Glutamatergic neuron (in vitro differentiated cells): ENCODE measurements at regions not wholly inside any gene's neighbourhood (a gene's known extent, or its start where the extent isn't known, plus 50 kb on each side); places are given as distances from the start of the nearest gene placed in this dataset.

Experiments
- DNase-seq: peaks from one replicate; pipeline ENCODE4 v3.0.0; 2022
- H3K27ac Mint-ChIP-seq: one replicate; pipeline ENCODE4 v1.8.0; 2020; ENCODE audit warnings: mild to moderate bottlenecking, mixed read lengths, inconsistent platforms; ENCODE audit not compliant: unreplicated experiment
- H3K27me3 Mint-ChIP-seq: one replicate; pipeline ENCODE4 v1.8.0; 2020; ENCODE audit warnings: mild to moderate bottlenecking, moderate library complexity, mixed read lengths, inconsistent platforms; ENCODE audit not compliant: unreplicated experiment
- H3K36me3 Mint-ChIP-seq: one replicate; pipeline ENCODE4 v1.8.0; 2020; ENCODE audit warnings: mild to moderate bottlenecking, mixed read lengths, inconsistent platforms; ENCODE audit not compliant: unreplicated experiment
- H3K4me1 Mint-ChIP-seq: one replicate; pipeline ENCODE4 v1.8.0; 2020; ENCODE audit warnings: mild to moderate bottlenecking, low read depth, mixed read lengths, inconsistent platforms; ENCODE audit not compliant: unreplicated experiment
- H3K4me3 Mint-ChIP-seq: one replicate; pipeline ENCODE4 v1.8.0; 2020; ENCODE audit warnings: mild to moderate bottlenecking, mixed read lengths, inconsistent platforms; ENCODE audit not compliant: unreplicated experiment
- H3K9me3 Mint-ChIP-seq: one replicate; pipeline ENCODE4 v1.8.0; 2020; ENCODE audit warnings: mild to moderate bottlenecking, moderate library complexity, mixed read lengths, inconsistent platforms; ENCODE audit not compliant: unreplicated experiment
- TF ChIP-seq, protein P1 (sequence below): fragments of 200-600 bp; sonication (generic); IDR thresholded peaks from one replicate; pipeline ENCODE4 v1.5.0; 2021; ENCODE audit not compliant: partially characterized antibody, unreplicated experiment

DNA sequence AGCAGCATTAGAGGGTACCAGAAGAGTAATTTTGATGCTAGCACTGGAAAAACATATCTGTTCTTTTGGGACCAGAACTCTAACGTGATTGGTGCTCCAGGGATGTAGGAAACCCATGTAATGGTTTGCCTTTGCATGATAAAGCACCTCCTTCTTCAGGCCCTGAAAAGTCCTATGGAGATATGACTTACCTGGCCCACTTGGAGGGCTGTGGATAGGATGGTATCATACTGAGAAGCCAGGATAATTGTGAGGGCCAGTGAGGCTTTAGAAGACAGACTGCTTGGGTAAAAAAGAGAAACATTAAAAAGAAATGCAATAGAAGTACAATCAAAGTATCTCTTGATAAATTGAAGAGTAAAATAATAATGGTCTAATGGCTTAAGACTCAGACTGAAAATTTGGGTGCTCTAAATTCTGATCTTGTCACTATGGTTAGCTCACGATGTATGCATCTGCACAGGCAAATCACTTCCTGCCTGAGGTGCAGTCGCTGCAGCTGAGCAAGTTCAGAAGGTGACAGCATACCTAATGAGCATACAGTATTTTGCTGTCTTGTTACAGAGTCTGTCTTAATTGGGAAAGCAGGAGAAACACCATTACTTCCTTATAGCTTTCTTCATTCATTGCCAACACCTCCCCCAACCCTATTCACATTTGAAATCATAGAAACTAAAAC lies 371.5 kb downstream of the NUP35 start:
- H3K9me3 Mint-ChIP-seq = no peaks in the 10 kb centered on the region
- TF ChIP-seq, protein P1, sequence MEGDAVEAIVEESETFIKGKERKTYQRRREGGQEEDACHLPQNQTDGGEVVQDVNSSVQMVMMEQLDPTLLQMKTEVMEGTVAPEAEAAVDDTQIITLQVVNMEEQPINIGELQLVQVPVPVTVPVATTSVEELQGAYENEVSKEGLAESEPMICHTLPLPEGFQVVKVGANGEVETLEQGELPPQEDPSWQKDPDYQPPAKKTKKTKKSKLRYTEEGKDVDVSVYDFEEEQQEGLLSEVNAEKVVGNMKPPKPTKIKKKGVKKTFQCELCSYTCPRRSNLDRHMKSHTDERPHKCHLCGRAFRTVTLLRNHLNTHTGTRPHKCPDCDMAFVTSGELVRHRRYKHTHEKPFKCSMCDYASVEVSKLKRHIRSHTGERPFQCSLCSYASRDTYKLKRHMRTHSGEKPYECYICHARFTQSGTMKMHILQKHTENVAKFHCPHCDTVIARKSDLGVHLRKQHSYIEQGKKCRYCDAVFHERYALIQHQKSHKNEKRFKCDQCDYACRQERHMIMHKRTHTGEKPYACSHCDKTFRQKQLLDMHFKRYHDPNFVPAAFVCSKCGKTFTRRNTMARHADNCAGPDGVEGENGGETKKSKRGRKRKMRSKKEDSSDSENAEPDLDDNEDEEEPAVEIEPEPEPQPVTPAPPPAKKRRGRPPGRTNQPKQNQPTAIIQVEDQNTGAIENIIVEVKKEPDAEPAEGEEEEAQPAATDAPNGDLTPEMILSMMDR = no peak
- no peaks in the 10 kb centered on the region for H3K27me3 Mint-ChIP-seq
- no peaks in the 10 kb centered on the region for H3K36me3 Mint-ChIP-seq
- no peak overlapping the region for H3K27ac Mint-ChIP-seq
- no peaks in the 10 kb centered on the region for H3K4me1 Mint-ChIP-seq
- no peak overlapping the region for H3K4me3 Mint-ChIP-seq
- DNase-seq = no peak

DNA sequence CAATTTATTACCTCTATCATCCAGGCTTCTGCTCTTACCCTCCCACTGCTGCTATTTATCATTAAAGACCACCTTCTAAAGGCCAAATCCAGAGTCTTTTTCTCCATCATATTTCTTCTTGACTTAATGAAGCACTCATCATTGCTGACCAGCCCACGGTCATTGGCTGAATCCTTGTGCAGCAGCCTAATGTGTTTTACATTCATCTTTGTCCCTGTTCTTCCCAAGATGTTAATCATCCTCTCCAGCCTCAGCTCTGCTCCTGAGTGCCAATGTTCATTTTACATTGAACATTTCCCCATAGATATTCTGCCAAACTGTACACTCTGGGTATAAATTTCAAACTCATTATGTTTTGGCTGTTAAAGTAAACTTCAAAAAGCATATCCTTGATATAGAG lies 373.6 kb downstream of the NUP35 start:
- TF ChIP-seq, protein P1 = no peak
- H3K27ac Mint-ChIP-seq = no peak overlapping the region
- no peaks in the 10 kb centered on the region for H3K4me1 Mint-ChIP-seq
- H3K9me3 Mint-ChIP-seq = no peaks in the 10 kb centered on the region
- H3K36me3 Mint-ChIP-seq = no peaks in the 10 kb centered on the region
- no peak for DNase-seq
- H3K4me3 Mint-ChIP-seq = no peak overlapping the region
- H3K27me3 Mint-ChIP-seq = peaks cover 1% of the 10 kb centered on the region

GRCh38 chr2:183505911-183506310 lies 381.7 kb downstream of the NUP35 start:
- Mint-ChIP-seq H3K4me1 (no peaks in the 10 kb centered on the region), H3K36me3 (peaks cover 10% of the 10 kb centered on the region), H3K9me3 (peaks cover 2% of the 10 kb centered on the region), H3K27me3 (peaks cover 1% of the 10 kb centered on the region), H3K4me3 (no peak overlapping the region), H3K27ac (no peak overlapping the region)
- TF ChIP-seq, protein P1 = no peak
- DNase-seq = no peak

DNA sequence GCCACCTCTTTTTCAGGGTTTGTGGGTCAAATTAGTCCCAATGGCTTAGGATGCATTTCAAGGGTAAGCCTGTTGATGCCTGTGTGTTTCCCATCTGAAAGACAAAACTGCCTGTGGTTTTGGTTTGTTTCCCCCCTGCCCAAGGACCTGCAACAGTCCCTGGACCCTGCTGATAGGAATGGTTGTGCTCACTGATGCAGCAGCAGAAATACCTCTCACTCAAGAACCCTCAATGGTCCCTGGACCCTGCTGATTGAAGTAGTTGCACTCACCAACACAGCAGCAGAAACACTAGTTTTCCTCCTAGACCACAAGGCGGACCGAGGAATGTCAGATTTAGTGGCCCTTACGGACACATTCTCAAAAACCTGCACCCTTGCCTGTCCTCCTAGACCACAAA lies 386.9 kb downstream of the NUP35 start:
- no peak overlapping the region for H3K4me3 Mint-ChIP-seq
- peaks cover 2% of the 10 kb centered on the region for H3K9me3 Mint-ChIP-seq
- H3K27ac Mint-ChIP-seq = no peak overlapping the region
- no peaks in the 10 kb centered on the region for H3K4me1 Mint-ChIP-seq
- TF ChIP-seq, protein P1 = no peak
- H3K36me3 Mint-ChIP-seq = peaks cover 10% of the 10 kb centered on the region
- H3K27me3 Mint-ChIP-seq = no peaks in the 10 kb centered on the region
- DNase-seq = no peak

GRCh38 chr2:183519371-183520056 lies 395.3 kb downstream of the NUP35 start:
- Mint-ChIP-seq H3K27ac (no peak overlapping the region), H3K4me3 (no peak overlapping the region), H3K36me3 (no peaks in the 10 kb centered on the region), H3K9me3 (peaks cover 2% of the 10 kb centered on the region), H3K27me3 (no peaks in the 10 kb centered on the region), H3K4me1 (no peaks in the 10 kb centered on the region)
- TF ChIP-seq, protein P1 = no peak
- no peak for DNase-seq
